ENCODE measurements at regions not wholly inside any gene's neighbourhood (a gene's known extent, or its start where the extent isn't known, plus 50 kb on each side); places are given as distances from the start of the nearest gene placed in this dataset.

DNA sequence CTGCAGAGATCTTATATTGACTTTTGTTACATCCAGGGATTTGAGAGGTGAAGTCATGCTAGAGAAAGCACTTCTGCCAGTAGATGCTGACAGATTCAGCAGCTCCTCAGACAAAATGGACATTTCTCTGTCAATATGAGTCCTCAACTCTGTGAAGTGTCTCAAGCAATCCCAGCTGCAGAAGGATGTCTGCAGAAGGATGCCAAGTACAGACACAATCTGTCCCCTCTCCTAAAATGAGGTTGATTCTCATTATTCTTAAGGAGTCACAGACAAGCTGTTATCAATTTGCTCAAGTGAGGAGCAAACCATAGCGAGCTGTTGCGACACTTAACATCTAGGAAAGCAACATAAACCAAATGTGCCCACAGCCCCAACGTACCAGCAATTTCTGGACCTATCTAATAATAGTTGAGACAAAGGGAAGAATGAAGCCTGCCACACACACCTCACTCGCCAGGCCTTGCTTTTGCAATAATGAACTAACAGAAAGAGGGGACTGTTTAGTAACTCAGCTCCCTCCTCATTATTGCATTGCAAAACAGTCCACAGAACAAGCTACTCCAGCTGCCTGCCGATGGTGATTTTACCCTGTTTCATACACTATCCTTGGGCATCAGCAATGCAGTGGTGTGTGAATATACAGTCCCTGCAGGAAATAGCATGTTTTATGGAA lies 364.2 kb upstream of the PDE4D start:
- H2AFZ ChIP-seq, result no peak overlapping the region
- in situ Hi-C loops (cut with MboI), result no loop called here
- H4K20me1 ChIP-seq (ENCODE audit: insufficient read depth), result no peaks in the 10 kb centered on the region
- H3K36me3 ChIP-seq (ENCODE audit: low read depth), result no peaks in the 10 kb centered on the region
- H3K9ac ChIP-seq, result no peak overlapping the region
- H3K9me3 ChIP-seq (ENCODE audit: low read depth), result no peaks in the 10 kb centered on the region
- H3K4me3 ChIP-seq, result no peak overlapping the region
- 0 out of 2 replicates have a peak, but pooled peaks cover 3% of the 10 kb centered on the region for H3K27me3 ChIP-seq (replicated peaks; ENCODE audit: insufficient read depth)
- H3K4me2 ChIP-seq (ENCODE audit: unreplicated experiment), result no peak overlapping the region
- H3K4me1 ChIP-seq (ENCODE audit: insufficient read depth), result no peaks in the 10 kb centered on the region
- DNase-seq, result no peak
- TF ChIP-seq EZH2phosphoT487 (IDR thresholded peaks at IDR 0.05; ENCODE audit: insufficient read depth, low read depth) (no peak), EZH2 (IDR thresholded peaks at IDR 0.05; ENCODE audit: insufficient read depth, poor library complexity, severe bottlenecking) (no peak)
- H3K79me2 ChIP-seq (ENCODE audit: insufficient read depth), result no peaks in the 10 kb centered on the region
- 3 to 5% methylated on average over 5 of the region's 5 CpGs for WGBS, 2 experiments (ENCODE audit: low coverage in 1 of 2, low lambda C conversion rate in 2 of 2, missing lambda C conversion rate in 2 of 2)
- no peak overlapping the region for H3K27ac ChIP-seq
- H3K9me2 ChIP-seq (ENCODE audit: insufficient read depth), result no peaks in the 10 kb centered on the region
- no peaks in the 10 kb centered on the region for H3F3A ChIP-seq (ENCODE audit: insufficient read depth)

DNA sequence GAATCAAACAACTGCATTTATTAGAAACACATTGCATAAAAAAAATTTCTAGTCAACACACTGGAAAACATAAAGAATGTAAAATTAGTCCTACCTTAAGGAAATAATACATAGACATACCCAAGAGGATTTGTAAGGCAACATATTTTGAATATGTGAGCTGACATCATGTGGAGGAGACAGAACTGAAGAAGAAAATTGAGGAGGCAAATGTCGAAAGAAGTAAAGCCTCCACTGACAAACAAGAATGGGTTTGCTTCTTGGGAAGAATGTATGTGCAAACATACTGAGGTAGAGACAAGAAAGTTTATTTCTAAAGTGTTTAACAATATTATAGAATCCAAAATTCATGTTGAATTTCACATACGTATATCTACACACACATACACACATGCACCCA lies 363.0 kb upstream of the PDE4D start:
- Histone ChIP-seq H2AFZ (no peak overlapping the region), H3K4me3 (no peak overlapping the region), H3F3A (ENCODE audit: insufficient read depth) (no peaks in the 10 kb centered on the region), H3K9me3 (ENCODE audit: low read depth) (no peaks in the 10 kb centered on the region), H4K20me1 (ENCODE audit: insufficient read depth) (no peaks in the 10 kb centered on the region), H3K27me3 (replicated peaks; ENCODE audit: insufficient read depth) (0 out of 2 replicates have a peak, but pooled peaks cover 3% of the 10 kb centered on the region), H3K36me3 (ENCODE audit: low read depth) (no peaks in the 10 kb centered on the region), H3K79me2 (ENCODE audit: insufficient read depth) (no peaks in the 10 kb centered on the region), H3K4me2 (ENCODE audit: unreplicated experiment) (no peak overlapping the region), H3K9ac (no peak overlapping the region), H3K4me1 (ENCODE audit: insufficient read depth) (no peaks in the 10 kb centered on the region), H3K27ac (no peak overlapping the region), H3K9me2 (ENCODE audit: insufficient read depth) (no peaks in the 10 kb centered on the region)
- TF ChIP-seq EZH2phosphoT487 (IDR thresholded peaks at IDR 0.05; ENCODE audit: insufficient read depth, low read depth) (no peak), EZH2 (IDR thresholded peaks at IDR 0.05; ENCODE audit: insufficient read depth, poor library complexity, severe bottlenecking) (no peak)
- no peak for DNase-seq
- WGBS, 2 experiments (ENCODE audit: low coverage in 1 of 2, low lambda C conversion rate in 2 of 2, missing lambda C conversion rate in 2 of 2), result 54 to 63% methylated on average over 2 of the region's 2 CpGs
- in situ Hi-C loops (cut with MboI), result no loop called here

DNA sequence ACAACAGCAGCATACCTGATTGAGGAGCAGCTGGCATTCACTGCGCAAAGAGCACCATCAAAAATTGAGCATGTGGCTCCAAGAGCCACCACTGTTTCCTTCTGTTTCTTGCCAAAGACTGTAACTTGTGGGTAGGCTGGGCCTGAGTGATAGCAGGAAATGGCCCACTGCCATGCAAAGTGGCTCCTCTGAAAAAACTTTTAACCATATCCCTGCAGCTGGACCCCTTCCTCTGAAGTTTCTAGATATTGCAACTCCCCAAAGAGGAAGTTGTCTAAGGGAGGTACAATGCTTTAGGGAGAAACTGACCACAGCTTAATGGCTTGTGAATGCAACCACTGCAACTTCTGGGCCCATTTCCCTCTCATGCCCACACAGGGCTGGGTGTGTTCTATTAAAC lies 355.4 kb upstream of the PDE4D start:
- Histone ChIP-seq H3K27me3 (replicated peaks; ENCODE audit: insufficient read depth) (no peaks in the 10 kb centered on the region), H3K27ac (no peak overlapping the region), H3K4me2 (ENCODE audit: unreplicated experiment) (no peak overlapping the region), H3K4me3 (no peak overlapping the region), H3K9me3 (ENCODE audit: low read depth) (no peaks in the 10 kb centered on the region), H3K4me1 (ENCODE audit: insufficient read depth) (no peaks in the 10 kb centered on the region), H4K20me1 (ENCODE audit: insufficient read depth) (no peaks in the 10 kb centered on the region), H3K36me3 (ENCODE audit: low read depth) (no peaks in the 10 kb centered on the region), H2AFZ (no peak overlapping the region), H3K79me2 (ENCODE audit: insufficient read depth) (no peaks in the 10 kb centered on the region), H3K9me2 (ENCODE audit: insufficient read depth) (no peaks in the 10 kb centered on the region), H3F3A (ENCODE audit: insufficient read depth) (no peaks in the 10 kb centered on the region), H3K9ac (no peak overlapping the region)
- WGBS, 2 experiments (ENCODE audit: low coverage in 1 of 2, low lambda C conversion rate in 2 of 2, missing lambda C conversion rate in 2 of 2), result 73 to 79% methylated on average over 1 of the region's 1 CpG
- no peak for DNase-seq
- TF ChIP-seq EZH2phosphoT487 (IDR thresholded peaks at IDR 0.05; ENCODE audit: insufficient read depth, low read depth), result no peak
- TF ChIP-seq EZH2 (IDR thresholded peaks at IDR 0.05; ENCODE audit: insufficient read depth, poor library complexity, severe bottlenecking), result no peak
- in situ Hi-C loops (cut with MboI), result no loop called here

DNA sequence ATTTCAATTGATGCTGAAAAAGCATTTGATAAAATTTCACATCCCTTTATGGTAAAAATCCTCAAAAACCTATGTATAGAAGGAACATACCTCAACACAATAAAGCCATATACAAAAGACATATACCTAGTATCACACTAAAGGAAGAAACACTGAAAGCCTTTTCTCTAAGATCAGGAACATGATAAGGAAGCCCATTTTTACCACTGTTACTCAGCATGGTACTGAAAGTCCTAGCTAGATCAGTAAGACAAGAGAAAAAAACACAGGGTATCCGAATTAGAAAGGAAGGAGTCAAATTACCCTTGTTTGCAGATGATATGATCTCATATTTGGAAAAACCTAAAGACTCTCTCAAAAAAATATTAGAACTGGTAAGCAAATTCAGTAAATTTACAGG lies 350.2 kb upstream of the PDE4D start:
- Histone ChIP-seq H3K4me2 (ENCODE audit: unreplicated experiment) (no peak overlapping the region), H3K4me1 (ENCODE audit: insufficient read depth) (no peaks in the 10 kb centered on the region), H3K9ac (no peak overlapping the region), H4K20me1 (ENCODE audit: insufficient read depth) (no peaks in the 10 kb centered on the region), H3F3A (ENCODE audit: insufficient read depth) (no peaks in the 10 kb centered on the region), H3K9me2 (ENCODE audit: insufficient read depth) (peaks cover 4% of the 10 kb centered on the region; the same call in 1 of the 2 replicates), H2AFZ (no peak overlapping the region), H3K27ac (no peak overlapping the region), H3K4me3 (no peak overlapping the region), H3K36me3 (ENCODE audit: low read depth) (no peaks in the 10 kb centered on the region), H3K9me3 (ENCODE audit: low read depth) (no peaks in the 10 kb centered on the region), H3K79me2 (ENCODE audit: insufficient read depth) (no peaks in the 10 kb centered on the region), H3K27me3 (replicated peaks; ENCODE audit: insufficient read depth) (no peaks in the 10 kb centered on the region)
- DNase-seq, result no peak
- WGBS, 2 experiments (ENCODE audit: low coverage in 1 of 2, low lambda C conversion rate in 2 of 2, missing lambda C conversion rate in 2 of 2), result 8% methylated on average over 1 of the region's 1 CpG
- in situ Hi-C loops (cut with MboI), result no loop called here
- no peak for TF ChIP-seq EZH2phosphoT487 (IDR thresholded peaks at IDR 0.05; ENCODE audit: insufficient read depth, low read depth)
- no peak for TF ChIP-seq EZH2 (IDR thresholded peaks at IDR 0.05; ENCODE audit: insufficient read depth, poor library complexity, severe bottlenecking)

Data from GM23248 (cell line).